GM20000 (cell line): ENCODE measurements at regions not wholly inside any gene's neighbourhood (a gene's known extent, or its start where the extent isn't known, plus 50 kb on each side); places are given as distances from the start of the nearest gene placed in this dataset.
A peak's percentile ranks its signal among the peaks of the same experiment; 100 is the strongest.

Source experiments
- DNase-seq: peaks from one replicate; pipeline ENCODE4 v3.0.0; 2012; ENCODE audit warnings: low spot score
- TF ChIP-seq, protein P1 (sequence below): IDR thresholded peaks from 2 replicates; pipeline ENCODE4 v1.5.1; 2012; ENCODE audit warnings: mild to moderate bottlenecking, control low read depth; ENCODE audit errors: extremely low read depth, missing control alignments

DNA sequence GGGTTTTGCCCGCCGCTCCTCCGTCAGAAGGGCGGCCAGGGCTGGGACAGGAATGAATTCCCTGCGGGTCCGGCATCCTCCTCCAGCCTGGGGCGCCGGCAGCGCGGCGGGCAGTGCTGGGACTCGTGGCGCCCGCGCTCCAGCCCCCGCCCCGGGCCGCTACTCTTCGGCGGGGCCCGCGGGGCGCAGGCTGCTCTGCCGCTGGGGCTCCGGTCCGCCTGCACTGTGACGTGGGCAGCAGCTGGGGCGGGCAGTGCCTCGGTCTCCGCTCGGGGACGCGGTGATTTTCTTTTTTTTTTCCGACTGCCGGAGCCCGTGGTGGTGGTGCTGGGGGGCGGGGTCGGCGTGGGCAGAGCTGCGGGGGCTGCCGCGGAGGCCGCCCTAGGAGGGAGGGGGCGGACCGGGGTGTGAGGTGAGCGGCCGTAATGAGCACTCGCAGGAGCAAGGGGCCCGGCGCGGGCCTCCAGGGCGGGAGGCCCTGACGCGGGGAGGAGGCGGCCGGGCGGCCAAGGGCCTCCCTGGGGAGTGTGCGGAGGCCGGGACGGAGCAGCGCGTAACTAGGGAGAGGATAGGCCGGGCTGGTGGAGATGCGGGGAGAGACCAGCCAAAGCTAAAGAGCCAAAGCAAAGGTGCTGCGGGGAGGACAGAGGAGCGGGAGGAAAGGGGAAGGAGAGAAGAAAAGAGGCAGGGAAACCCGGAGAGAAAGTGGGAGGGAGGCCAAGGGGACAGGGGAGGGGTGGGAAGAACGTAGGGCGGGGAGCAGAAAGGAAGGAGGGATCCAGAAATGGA is 73.3 kb upstream of the ZBED5 start:
- DNase-seq, result peak; percentile 59
- TF ChIP-seq, protein P1, sequence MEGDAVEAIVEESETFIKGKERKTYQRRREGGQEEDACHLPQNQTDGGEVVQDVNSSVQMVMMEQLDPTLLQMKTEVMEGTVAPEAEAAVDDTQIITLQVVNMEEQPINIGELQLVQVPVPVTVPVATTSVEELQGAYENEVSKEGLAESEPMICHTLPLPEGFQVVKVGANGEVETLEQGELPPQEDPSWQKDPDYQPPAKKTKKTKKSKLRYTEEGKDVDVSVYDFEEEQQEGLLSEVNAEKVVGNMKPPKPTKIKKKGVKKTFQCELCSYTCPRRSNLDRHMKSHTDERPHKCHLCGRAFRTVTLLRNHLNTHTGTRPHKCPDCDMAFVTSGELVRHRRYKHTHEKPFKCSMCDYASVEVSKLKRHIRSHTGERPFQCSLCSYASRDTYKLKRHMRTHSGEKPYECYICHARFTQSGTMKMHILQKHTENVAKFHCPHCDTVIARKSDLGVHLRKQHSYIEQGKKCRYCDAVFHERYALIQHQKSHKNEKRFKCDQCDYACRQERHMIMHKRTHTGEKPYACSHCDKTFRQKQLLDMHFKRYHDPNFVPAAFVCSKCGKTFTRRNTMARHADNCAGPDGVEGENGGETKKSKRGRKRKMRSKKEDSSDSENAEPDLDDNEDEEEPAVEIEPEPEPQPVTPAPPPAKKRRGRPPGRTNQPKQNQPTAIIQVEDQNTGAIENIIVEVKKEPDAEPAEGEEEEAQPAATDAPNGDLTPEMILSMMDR, result no peak

DNA sequence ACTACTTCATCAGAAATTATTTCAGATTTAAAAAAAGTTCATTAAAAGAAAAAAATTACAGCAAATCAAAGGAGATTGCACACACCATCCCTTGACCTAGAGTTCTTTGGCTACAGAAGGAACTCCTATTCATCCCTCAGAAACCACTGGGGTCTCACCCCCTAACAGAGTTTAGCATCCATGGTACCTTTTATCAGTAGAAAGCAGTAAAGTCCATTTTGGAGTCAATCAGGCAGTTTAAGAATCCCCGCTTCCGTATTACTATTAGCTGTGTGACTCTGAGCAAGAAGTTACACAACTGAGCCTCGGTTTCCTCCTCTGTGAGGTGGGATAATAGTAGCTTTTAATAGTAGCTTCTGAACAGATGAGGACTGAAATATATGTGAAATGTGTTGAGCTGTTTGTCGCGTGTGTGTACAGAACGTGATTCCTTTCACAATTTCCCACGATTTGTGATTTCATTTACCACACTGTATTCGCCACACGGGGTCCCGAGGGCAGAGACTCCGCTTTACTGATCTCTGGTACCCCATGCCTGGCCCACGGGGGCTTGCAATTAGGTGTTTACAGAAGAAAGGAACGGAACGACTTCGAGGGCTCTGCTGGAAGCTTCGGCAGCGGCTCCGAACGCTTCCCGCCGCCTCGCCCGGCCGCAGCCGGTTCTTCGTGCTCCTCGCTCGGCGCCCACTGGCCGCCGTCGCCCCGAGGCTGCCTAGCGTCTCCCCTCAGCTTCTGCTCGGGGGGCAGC is 72.5 kb upstream of the ZBED5 start:
- TF ChIP-seq, protein P1, result no peak
- DNase-seq, result peak; percentile 51

DNA sequence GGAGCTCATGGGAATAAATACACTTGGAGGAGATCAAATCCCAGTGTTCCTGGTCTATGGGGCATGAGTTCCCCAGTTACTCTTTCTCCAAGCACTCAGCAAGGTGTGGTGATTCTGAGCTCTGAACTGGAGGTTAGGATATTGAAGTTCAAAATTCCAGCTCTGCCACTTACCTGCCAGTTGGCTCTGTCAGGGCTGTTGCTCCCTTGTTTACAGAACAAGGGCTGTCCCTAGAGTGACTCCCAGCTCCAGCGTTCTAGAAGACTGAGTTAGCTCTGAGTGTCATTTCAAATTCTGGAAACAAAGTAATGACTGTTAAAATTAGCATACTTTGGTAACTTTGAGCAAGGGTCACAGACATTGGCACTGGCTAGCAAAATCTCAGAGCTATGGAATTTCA is 69.7 kb upstream of the ZBED5 start:
- no peak for DNase-seq
- TF ChIP-seq, protein P1, result no peak

DNA sequence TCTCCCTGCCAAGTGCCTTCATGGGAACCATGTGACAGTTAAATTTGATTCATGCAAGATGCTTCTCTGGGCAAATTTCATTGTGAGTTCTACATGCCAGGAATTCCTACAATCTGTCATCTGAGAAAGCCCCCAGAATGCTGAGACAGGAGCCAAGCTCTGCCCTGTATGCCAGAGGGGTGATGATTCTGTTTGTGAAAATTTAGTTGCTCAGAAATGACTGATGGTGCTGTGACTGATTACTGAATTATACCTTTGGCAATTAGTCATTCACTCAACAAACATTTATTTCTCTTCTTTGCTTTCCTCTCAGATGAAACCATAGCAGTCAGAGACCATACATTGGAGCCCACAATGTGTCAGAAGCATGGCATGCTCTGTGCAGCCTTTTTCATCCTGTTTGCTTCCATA is 69.0 kb upstream of the ZBED5 start:
- DNase-seq, result no peak

DNA sequence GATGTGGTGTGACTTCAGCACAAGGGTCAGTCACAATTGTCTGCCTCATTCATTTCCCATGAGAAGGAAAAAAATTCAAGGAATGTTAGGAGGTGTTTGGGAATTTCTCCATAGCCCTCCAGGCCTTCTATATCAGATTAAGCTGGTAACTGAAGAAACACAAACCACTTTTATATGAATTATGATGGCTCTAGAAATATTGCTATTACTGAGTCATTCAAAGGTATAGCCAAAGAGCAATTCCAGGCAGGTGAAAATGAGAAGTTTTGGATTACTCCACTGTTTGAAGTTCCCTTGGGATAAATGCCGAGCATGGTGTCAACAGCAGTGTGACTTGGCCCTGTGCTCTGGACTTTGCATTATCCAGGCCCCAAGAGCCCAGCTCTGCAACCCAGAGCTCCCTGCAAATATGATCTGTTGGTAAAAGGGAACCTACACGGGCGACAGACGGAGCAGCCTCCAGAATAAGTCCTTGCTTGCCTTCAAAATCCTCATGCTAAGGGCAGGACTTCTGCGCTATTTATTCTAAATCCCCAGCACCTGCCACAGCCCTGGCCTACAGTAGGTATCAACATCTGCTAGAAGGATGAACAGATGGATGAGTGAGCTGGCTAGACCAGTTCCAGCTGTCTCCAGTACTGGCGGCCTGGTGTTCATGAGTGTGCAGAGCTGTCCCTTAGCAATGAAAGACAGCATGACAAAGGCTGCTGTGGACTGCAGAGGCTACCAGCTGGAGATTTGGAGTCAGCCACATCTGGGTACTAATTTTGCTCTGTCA is 67.5 kb upstream of the ZBED5 start:
- TF ChIP-seq, protein P1, result no peak
- DNase-seq, result no peak

More for the DNA sequence above, 69.0 kb upstream of the ZBED5 start:
- TF ChIP-seq, protein P1, result no peak

DNA sequence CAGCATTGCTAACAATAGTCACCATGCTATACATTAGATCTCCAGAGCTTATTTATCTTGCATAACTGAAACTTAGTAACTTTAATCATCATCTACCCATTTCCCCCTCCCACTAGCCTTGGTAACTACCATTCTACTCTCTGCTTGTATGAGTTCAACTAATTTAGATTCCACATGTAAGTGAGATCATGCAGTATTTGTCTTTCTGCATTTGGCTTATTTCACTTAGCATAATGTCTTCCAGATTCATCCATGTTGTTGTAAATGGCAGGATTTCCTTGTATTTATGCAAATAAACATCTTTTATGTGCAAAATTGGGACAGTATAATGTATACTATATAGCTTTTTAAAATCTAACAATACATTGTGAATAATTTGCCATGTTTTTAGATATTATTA is 66.0 kb upstream of the ZBED5 start:
- no peak for DNase-seq
- TF ChIP-seq, protein P1, result no peak
